HepG2 (cell line): ENCODE measurements at regions not wholly inside any gene's neighbourhood (a gene's known extent, or its start where the extent isn't known, plus 50 kb on each side); places are given as distances from the start of the nearest gene placed in this dataset.

Experiments
- ATAC-seq: fragments of 200-7000 bp; cut with Tn5 transposase; 3 replicates; pipeline ENCODE4 v1.9.1; 2020; ENCODE audit warnings: mild to moderate bottlenecking, moderate library complexity
- BruUV-seq: library from RNA; stranded (reverse); fragments of 400-500 nt; replicated peaks from 2 replicates; lab custom pipeline; 2021; lab: Mats Ljungman, UMichigan
- CTCF ChIA-PET: fragments of 300-600 bp; formaldehyde crosslinking; extraction: SDS; loops from one replicate; lab custom pipeline; 2021; ENCODE audit warnings: low total read pairs, inconsistent platforms, low intra/inter-chr PET ratio; lab: Yijun Ruan, JAX
- POLR2A ChIA-PET: fragments of 350-600 bp; sonication (Branson Sonifier 250); formaldehyde crosslinking; loops from one replicate; lab custom pipeline; 2020; ENCODE audit warnings: antibody characterized with exemption, inconsistent platforms; lab: Yijun Ruan, JAX
- DNase-seq: peaks from one replicate; pipeline ENCODE4 v3.0.0-alpha.2; 2015; ENCODE audit warnings: low spot score
- FAIRE-seq: peaks from 3 replicates; lab custom pipeline; 2011; peaks lifted over from hg19 to GRCh38; lab: Jason Lieb, UNC
- H2AFZ ChIP-seq: one replicate; pipeline ENCODE4 v1.6.1; 2011; ENCODE audit warnings: low read length, inconsistent platforms
- H3K27ac ChIP-seq: fragments of 300-600 bp; 3 replicates; pipeline ENCODE4 v1.8.0; 2011; ENCODE audit warnings: mixed run types, mild to moderate bottlenecking, mixed read lengths, low read length, inconsistent platforms; ENCODE audit not compliant: insufficient read depth; ENCODE audit errors: extremely low read length
- H3K27me3 ChIP-seq, 2 experiments: fragments of 200-600 bp in 1 of 2; 2 replicates in 1 of 2; 3 replicates in 1 of 2; pipeline versions ENCODE4 v1.6.0 to v1.8.0; 2011; ENCODE audit warnings: low read length in 2 of 2, mild to moderate bottlenecking in 2 of 2, moderate library complexity in 2 of 2, inconsistent platforms in 1 of 2; ENCODE audit not compliant: insufficient read depth in 2 of 2, control insufficient read depth in 1 of 2
- H3K36me3 ChIP-seq, 2 experiments: fragments of 200-600 bp in 1 of 2; replicated peaks in 1 of 2; 2 replicates in 1 of 2; 3 replicates in 1 of 2; pipeline versions ENCODE4 v1.5.1 to v1.8.0; 2011; ENCODE audit warnings: low read length in 2 of 2, inconsistent platforms in 1 of 2; ENCODE audit not compliant: insufficient read depth in 2 of 2, control insufficient read depth in 1 of 2
- H3K4me1 ChIP-seq: 2 replicates; pipeline ENCODE4 v1.5.1; 2012; ENCODE audit warnings: low read length, inconsistent platforms; ENCODE audit not compliant: insufficient read depth
- H3K4me2 ChIP-seq: 2 replicates; pipeline ENCODE4 v1.6.0; 2011; ENCODE audit warnings: low read depth, low read length, inconsistent platforms
- H3K4me3 ChIP-seq, 3 experiments: fragments of 200-600 bp in 1 of 3; sonication (generic), shearing (Covaris generic) in 1 of 3; replicated peaks in 1 of 3; 2 replicates each; pipeline ENCODE4 v1.5.1; 2011 to 2016; ENCODE audit warnings: low read length in 3 of 3, inconsistent platforms in 2 of 3, low read depth in 2 of 3, mild to moderate bottlenecking in 2 of 3, control low read depth in 1 of 3, mixed read lengths in 1 of 3; ENCODE audit not compliant: insufficient read depth in 1 of 3
- H3K79me2 ChIP-seq: one replicate; pipeline ENCODE4 v1.6.1; 2011; ENCODE audit warnings: low read length, inconsistent platforms; ENCODE audit not compliant: insufficient read depth
- H3K9ac ChIP-seq: 2 replicates; pipeline ENCODE4 v1.6.0; 2011; ENCODE audit warnings: mild to moderate bottlenecking, low read depth, low read length, inconsistent platforms; ENCODE audit not compliant: insufficient read depth
- H3K9me3 ChIP-seq: 2 replicates; pipeline ENCODE4 v1.5.1; 2012; ENCODE audit warnings: mild to moderate bottlenecking, low read length
- H4K20me1 ChIP-seq: 2 replicates; pipeline ENCODE4 v1.6.0; 2011; ENCODE audit warnings: inconsistent platforms, mild to moderate bottlenecking, low read length, moderate library complexity; ENCODE audit not compliant: insufficient read depth
- FOXA3 ChIP-seq: IDR thresholded peaks from 2 replicates; pipeline ENCODE4 v1.6.1; 2016; ENCODE audit warnings: missing genetic modification reagents, missing compliant biosample characterization
- HMG20B ChIP-seq: conservative IDR thresholded peaks from 2 replicates; pipeline ENCODE4 v1.6.1; 2016; ENCODE audit warnings: missing genetic modification reagents, missing compliant biosample characterization
- NR2F6 ChIP-seq, 2 experiments: IDR thresholded peaks; 2 replicates each; pipeline ENCODE4 v1.6.1; 2016; ENCODE audit warnings: antibody characterized with exemption in 1 of 2, mild to moderate bottlenecking in 1 of 2
- PAXIP1 ChIP-seq: sonication (generic); formaldehyde crosslinking; conservative IDR thresholded peaks from 2 replicates; pipeline ENCODE4 v1.4.0; 2020; ENCODE audit warnings: mild to moderate bottlenecking, missing genetic modification reagents, moderate library complexity
- WGBS: methylation state at CpG from one replicate; pipeline ENCODE4 v1.1.6; 2017; ENCODE audit warnings: low lambda C conversion rate; 5-methylcytosine and 5-hydroxymethylcytosine counted together
- in situ Hi-C: cut with HindIII; loops from 2 replicates; pipeline ENCODE4 v1.10.0; 2017; ENCODE audit warnings: low pct_unique_long_range_greater_than_20kb; ENCODE audit not compliant: extremely low pct_ligation_motif_present
- intact Hi-C: fragments of 100-400 bp; cut with micrococcal nuclease; formaldehyde crosslinking; loops from one replicate; pipeline ENCODE4 v1.10.0; 2022; ENCODE audit not compliant: unreplicated experiment

- no peak for TF ChIP-seq PAXIP1 (CRISPR knock-in tag)
Measured at GRCh38 chr4:97134456-97134855, 1008.8 kb downstream of the STPG2 start (continued).

- H3K36me3 ChIP-seq: no peaks in the 10 kb centered on the region
- H4K20me1 ChIP-seq: no peaks in the 10 kb centered on the region
- FAIRE-seq: no peak
- no peak for ATAC-seq
- no peak overlapping the region for H3K9ac ChIP-seq
- no peaks in the 10 kb centered on the region; the same call in 1 of the 2 replicates for H3K9me3 ChIP-seq
- intact Hi-C loops: no loop called here
- H3K27ac ChIP-seq: no peak overlapping the region
- no peaks in the 10 kb centered on the region for H3K27me3 ChIP-seq
- DNase-seq: no peak
- in situ Hi-C loops: no loop called here
- ChIA-PET POLR2A (no interaction called here), CTCF (no interaction called here)
- no peak overlapping the region for H3K4me2 ChIP-seq
- no peak overlapping the region for H3K4me3 ChIP-seq
- 2% methylated on average over 4 of the region's 4 CpGs for WGBS
- TF ChIP-seq FOXA3 (CRISPR knock-in tag): no peak
- no peak for TF ChIP-seq HMG20B (CRISPR knock-in tag)
- no peak for TF ChIP-seq NR2F6 (IDR thresholded peaks at IDR 0.05)
- no peak for TF ChIP-seq NR2F6 (CRISPR knock-in tag; IDR thresholded peaks at IDR 0.05)
- BruUV-seq: no TSS peak
- H3K4me1 ChIP-seq: no peaks in the 10 kb centered on the region
- no peaks in the 10 kb centered on the region for H3K79me2 ChIP-seq
- H2AFZ ChIP-seq: no peak overlapping the region
Measured at GRCh38 chr4:97139791-97140190, 1003.5 kb downstream of the STPG2 start.
